GM20431 (cell line): ENCODE measurements at regions not wholly inside any gene's neighbourhood (a gene's known extent, or its start where the extent isn't known, plus 50 kb on each side); places are given as distances from the start of the nearest gene placed in this dataset.
"Not testable (repeated sequence)": the region's sequence is repeated elsewhere in the genome, so short reads cannot be mapped to it uniquely, and the experiment has no call there.

Experiments used
- in situ Hi-C: fragments of 300-500 bp; cut with MseI, MboI; formaldehyde crosslinking; loops from one replicate; pipeline ENCODE4 v1.15.0; 2020; ENCODE audit warnings: low sequenced_read_pairs; ENCODE audit not compliant: unreplicated experiment

GRCh38 chr19:28066161-28066560, 1146.8 kb downstream of the UQCRFS1 start:
- in situ Hi-C loops: no loop called here

GRCh38 chr19:28065026-28065425, 1147.9 kb downstream of the UQCRFS1 start:
- in situ Hi-C loops: no loop called here

- in situ Hi-C loops: no loop called here
These were observed 1149.2 kb downstream of the UQCRFS1 start for GRCh38 chr19:28063702-28064101.

- in situ Hi-C loops: no loop called here
These were observed 1151.8 kb downstream of the UQCRFS1 start for GRCh38 chr19:28061111-28061510.

GRCh38 chr19:28057026-28057425, 1155.9 kb downstream of the UQCRFS1 start:
- in situ Hi-C loops: not testable (repeated sequence)

GRCh38 chr19:28051047-28051446, 1161.9 kb downstream of the UQCRFS1 start:
- in situ Hi-C loops: no loop called here

- in situ Hi-C loops: no loop called here
These were observed 1163.1 kb downstream of the UQCRFS1 start for GRCh38 chr19:28049875-28050274.

- in situ Hi-C loops: no loop called here
These were observed 1166.0 kb downstream of the UQCRFS1 start for GRCh38 chr19:28046932-28047331.

GRCh38 chr19:28045621-28046020, 1167.3 kb downstream of the UQCRFS1 start:
- in situ Hi-C loops: no loop called here

GRCh38 chr19:28044477-28044876, 1168.5 kb downstream of the UQCRFS1 start:
- in situ Hi-C loops: no loop called here

- in situ Hi-C loops: no loop called here
These were observed 1170.4 kb downstream of the UQCRFS1 start for GRCh38 chr19:28042516-28042915.

- in situ Hi-C loops: no loop called here
These were observed 1173.1 kb downstream of the UQCRFS1 start for GRCh38 chr19:28039677-28040381.

GRCh38 chr19:28037186-28037585, 1175.8 kb downstream of the UQCRFS1 start:
- in situ Hi-C loops: no loop called here

GRCh38 chr19:28036486-28036885, 1176.5 kb downstream of the UQCRFS1 start:
- in situ Hi-C loops: no loop called here

GRCh38 chr19:28034936-28035335, 1178.0 kb downstream of the UQCRFS1 start:
- in situ Hi-C loops: no loop called here

- in situ Hi-C loops: no loop called here
These were observed 1184.0 kb downstream of the UQCRFS1 start for GRCh38 chr19:28028881-28029444.

GRCh38 chr19:28027116-28027515, 1185.8 kb downstream of the UQCRFS1 start:
- in situ Hi-C loops: no loop called here

- in situ Hi-C loops: no loop called here
These were observed 1186.3 kb downstream of the UQCRFS1 start for GRCh38 chr19:28026636-28027035.

GRCh38 chr19:28024920-28025319, 1188.0 kb downstream of the UQCRFS1 start:
- in situ Hi-C loops: no loop called here

GRCh38 chr19:28023064-28023463, 1189.9 kb downstream of the UQCRFS1 start:
- in situ Hi-C loops: no loop called here

- in situ Hi-C loops: no loop called here
These were observed 1190.4 kb downstream of the UQCRFS1 start for GRCh38 chr19:28022506-28022905.
